Midbrain (tissue), 1 donor: ENCODE measurements at regions not wholly inside any gene's neighbourhood (a gene's known extent, or its start where the extent isn't known, plus 50 kb on each side); places are given as distances from the start of the nearest gene placed in this dataset.

ENCODE experiments used
- DNase-seq: peaks from one replicate; lab custom pipeline; 2025; lab: John Stamatoyannopoulos, UW

GRCh38 chr1:115492019-115492595 is 149.7 kb upstream of the VANGL1 start:
- no peak for DNase-seq

- DNase-seq: no peak
Observed at GRCh38 chr1:115491298-115492018, 150.3 kb upstream of the VANGL1 start.

DNA sequence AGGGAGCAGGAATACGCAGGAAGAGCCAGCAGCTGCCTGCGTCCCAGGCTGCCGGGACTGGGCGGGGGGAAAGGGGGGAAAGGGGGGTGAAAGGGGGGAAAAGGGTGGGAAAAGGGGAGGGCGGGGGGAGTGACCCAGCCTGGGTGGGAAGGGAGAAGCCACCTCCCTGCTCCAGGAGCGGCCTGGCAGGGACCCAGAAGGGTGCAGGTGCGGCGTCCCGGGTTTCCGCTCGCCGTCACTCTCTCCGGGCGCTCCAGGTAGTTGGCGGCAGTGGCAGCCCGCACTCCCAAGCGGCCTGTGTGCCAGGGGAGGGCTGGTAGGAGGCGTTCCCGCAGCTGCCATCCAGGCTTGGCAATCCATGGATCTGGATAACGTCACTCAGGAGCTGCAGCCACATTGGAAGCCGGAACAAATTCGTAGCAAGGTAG is 141.0 kb upstream of the NGF start:
- no peak for DNase-seq

DNA sequence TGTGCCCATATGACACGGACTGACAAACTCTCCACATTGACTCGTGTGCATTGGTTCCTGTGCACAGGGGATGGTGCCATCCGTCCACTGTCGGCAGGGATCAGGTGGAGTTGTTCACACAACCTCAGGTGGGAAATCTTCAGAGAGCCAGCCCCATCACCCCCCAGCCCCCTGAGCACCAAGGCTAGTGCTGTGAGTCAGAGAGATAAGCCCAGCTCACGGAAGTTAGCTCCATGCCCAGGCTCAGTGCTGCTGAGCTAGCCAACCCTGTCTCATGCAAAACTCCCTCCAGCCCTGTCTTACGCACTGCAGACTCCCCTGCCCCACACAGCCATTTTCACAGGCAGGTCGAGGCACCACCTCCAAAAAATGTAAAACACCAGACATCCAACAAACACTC is 139.0 kb upstream of the NGF start:
- DNase-seq: no peak

- DNase-seq: no peak
Observed at GRCh38 chr1:115476616-115477015, 138.6 kb upstream of the NGF start.

DNA sequence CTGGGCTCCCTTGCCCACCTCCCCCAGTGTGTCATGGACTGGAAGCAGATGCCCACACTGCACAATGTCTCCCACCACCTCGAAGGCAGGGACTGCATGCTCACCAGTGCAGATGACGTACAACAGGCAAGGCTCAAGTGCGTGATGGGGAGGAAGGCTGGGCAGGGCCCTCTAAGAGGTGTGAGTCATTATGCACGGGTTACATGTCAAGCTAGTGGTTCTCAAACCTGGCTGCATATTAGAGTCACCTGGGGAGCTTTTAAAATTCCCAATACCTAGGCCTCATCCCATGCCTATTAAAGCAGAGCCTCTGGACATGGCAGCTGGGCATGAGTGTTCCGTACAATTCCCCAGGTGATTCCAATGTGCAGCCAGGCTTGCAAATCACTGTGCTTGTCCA is 137.9 kb upstream of the NGF start:
- no peak for DNase-seq

DNA sequence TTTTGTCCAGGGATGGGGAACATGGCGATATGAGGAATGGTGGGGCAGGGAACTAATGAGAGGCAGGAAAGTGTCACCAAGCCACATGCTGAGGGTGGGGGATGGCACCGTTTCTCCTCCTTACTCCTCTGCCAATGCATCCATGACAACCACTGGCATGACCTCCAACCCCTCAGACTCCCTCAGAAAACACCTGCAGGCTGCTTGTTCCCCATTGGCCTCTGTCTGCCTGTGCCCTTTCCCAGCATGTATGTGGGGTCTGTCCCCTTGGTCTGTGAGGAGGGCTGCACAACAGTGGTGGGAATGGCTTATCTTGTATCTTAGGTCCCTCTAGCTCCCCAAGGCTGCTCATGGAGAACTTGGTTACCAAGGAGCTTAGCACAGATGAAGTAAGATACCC is 137.2 kb upstream of the NGF start:
- no peak for DNase-seq

DNA sequence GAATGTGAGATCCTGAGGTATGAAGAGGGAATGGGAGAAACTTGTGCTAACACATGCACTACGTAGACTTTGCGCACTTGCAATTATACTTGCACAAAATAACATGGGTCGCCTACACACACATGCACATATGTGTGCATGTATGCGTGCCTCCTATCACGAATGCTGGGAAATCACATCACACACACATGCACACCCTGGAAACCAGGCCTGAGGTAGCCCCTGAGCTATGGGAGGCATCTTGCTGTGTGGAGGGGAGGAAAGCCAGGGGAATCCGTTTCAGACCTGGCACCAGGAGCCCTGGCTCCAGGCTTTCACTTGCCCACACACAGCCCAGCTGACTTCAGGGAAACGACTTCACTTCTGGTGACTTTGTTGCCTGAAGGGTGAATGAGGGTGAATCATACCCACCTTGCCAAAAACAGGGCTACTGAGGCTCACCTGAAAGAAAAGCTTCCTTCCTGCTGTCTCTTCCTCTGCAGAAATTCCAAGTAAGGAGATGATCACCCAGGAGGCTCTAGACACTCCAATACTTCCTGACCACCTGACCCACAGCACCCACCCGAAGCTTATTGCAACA is 136.0 kb upstream of the NGF start:
- no peak for DNase-seq

- DNase-seq: peak; percentile 17
Observed at GRCh38 chr1:115469703-115470476, 131.8 kb upstream of the NGF start.

- no peak for DNase-seq
Observed at GRCh38 chr1:115467790-115468189, 129.7 kb upstream of the NGF start.

DNA sequence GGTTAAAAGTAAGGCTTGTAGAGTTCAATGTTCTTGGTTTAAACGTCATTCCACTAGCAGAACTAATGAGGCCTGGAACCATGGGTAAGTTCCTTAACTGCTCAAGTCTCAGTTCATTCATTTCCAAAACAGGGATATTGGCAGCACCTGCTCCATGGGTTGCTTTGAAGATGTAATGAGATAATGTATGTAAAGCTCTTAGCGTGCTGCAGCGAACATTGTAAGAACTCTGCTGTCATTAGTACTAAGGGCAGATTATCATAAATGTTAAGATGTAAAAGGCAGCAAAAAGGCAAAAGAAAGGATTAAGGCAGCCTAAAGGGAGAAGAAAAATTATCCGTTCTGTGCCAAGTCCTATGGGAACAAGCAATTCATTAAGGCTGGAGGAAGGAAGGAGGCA is 129.1 kb upstream of the NGF start:
- DNase-seq: no peak

DNA sequence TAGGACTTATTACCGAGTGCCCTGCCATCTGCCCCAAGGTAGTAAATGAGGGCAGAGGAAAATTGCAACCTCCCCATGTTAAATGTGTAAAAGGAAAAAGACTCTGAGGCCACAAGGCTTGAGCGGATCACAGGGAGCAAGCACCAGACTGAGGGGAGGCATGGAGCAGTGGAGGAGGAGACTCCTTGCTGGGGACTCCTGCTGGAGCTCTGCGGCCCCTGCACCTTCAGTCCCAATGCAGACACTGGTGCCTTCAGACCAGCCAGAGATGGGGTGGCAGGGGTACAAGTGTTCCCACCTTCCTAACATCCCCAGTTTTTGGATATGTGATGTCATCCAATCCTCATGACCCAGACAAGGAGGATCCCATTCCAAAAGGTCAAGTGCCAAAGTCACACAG is 128.4 kb upstream of the NGF start:
- DNase-seq: no peak

DNA sequence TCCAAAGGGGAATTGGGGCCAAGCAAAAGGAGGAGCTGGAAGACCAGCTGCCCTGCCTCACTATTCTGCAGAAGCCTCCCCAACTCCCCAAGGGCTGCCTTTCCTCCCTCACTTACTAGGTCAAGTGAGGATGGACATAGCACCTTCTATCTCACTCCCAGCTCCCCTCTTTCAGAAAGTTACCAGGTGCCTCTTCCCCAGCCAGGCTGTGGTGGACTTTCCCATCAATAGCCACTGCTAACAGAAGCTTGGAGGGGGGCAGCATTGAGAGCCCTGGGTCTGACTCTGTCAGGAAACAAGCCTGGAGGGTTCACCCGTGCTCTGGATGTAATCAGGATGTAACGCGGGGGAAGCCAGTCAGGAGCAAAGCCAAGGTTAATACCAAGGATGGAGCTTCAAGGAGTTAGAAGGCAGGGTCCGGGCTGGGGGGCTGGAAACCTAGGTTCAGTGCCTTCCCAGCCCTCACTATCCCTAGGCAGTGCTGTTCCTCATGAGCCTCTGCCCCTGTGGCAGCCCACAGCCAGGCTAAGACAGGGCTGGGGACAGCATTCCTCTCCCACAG is 127.8 kb upstream of the NGF start:
- DNase-seq: no peak

DNA sequence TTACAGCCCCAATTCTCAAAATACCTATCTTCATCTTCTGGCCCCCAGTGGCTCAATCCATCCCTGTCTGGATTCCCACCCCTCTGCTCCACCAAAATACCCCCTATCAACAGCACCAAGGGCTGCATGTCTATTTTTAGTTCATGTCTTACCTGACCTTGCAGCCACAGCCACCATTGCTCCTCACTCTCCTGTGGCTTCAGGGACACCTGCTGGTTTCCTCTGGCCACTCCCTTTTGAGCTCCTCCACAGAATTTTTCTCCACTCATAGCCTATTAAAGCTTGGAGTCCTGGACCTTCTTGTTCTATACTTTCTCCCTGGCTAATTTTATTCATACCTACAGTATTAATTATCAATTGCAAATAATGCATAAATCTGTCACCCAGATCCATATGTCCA is 125.3 kb upstream of the NGF start:
- no peak for DNase-seq

- DNase-seq: no peak
Observed at GRCh38 chr1:115462566-115463076, 124.6 kb upstream of the NGF start.

- DNase-seq: no peak
Observed at GRCh38 chr1:115461526-115461925, 123.5 kb upstream of the NGF start.

GRCh38 chr1:115459161-115459560 is 121.1 kb upstream of the NGF start:
- no peak for DNase-seq

DNA sequence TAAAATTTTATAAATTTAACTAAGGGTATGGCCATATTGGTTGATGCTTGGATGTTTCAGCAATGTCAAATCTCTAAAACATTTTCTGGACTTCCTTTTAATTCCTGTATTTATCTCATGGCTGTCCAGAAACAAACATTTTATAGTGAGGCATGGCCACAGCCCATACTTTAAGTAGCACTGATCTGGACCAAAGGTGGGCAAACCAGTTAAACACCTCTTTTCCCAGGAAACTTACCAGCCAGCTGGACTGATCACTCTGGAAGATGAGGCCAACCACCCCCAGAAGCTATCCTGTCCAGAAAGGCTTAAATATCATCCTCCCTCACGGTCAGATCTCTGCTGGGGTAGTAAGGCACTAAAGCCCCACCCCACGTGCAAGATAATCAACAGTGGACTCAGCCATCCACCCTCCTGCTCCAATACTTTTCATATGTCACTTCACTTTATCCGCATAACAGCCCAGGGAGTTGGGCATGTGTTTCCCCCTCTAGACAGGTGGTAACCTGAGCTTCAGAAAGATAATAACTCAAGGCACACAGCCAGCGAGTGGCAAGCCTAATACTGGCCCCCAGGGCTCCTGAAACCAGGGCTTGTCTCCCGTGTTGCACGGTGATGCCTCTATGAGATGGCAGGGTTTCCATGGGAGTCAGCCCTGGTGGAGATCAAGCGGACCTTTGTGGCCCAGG is 120.5 kb upstream of the NGF start:
- no peak for DNase-seq

DNA sequence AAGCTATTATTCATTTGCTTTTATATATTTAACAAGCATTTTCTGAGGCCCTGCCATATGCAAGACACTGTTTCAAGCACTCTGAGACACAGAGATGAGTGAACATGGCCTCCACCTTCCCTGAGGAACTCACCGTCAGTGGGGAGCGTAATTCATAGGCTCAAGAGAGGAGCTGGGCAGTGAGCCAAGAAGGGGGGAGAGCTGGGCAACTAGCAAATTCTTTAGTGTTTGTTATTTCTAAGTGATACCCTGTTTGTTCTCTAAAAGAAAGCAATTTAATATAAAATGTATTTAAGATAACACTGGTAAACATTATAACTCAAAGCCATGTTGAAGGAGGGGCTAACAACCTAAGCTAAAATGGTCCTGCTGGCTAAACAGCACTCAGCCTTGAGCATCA is 119.2 kb upstream of the NGF start:
- no peak for DNase-seq

- DNase-seq: no peak
Observed at GRCh38 chr1:115456441-115456961, 118.5 kb upstream of the NGF start.

GRCh38 chr1:115454837-115455511 is 116.9 kb upstream of the NGF start:
- no peak for DNase-seq
